Activated CD4-positive, alpha-beta T cell treated with anti-CD3 and anti-CD28 coated beads, Interleukin-2, amount 50 U/mL, for 24 hours (primary cell): ENCODE measurements at regions not wholly inside any gene's neighbourhood (a gene's known extent, or its start where the extent isn't known, plus 50 kb on each side); places are given as distances from the start of the nearest gene placed in this dataset.

ENCODE experiments used
- DNase-seq, 2 donors: peaks; one replicate each; pipeline ENCODE4 v3.0.0-alpha.2; 2020; ENCODE audit warnings: low read depth in 1 of 2, low spot score in 1 of 2

DNA sequence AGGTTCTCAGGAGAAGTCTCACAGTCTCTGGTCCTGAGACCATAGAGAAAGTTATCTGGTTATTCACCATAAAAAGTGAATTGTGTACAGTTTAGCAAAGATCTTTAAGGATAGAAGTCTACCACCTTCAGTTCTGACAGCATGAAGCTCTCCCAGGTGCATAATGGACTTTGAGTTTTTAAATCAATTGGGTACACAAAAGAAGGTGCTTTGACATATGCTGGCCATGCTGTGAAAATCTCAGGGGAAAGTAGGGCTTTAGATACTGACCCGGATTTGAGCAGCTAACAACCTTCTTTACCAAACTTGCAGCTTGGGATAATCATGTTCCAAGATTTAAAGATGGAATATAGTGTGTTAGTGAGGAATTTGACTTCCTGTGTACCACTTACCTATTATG is 264.2 kb downstream of the ZSWIM6 start:
- no peak for DNase-seq

- DNase-seq = no peak
Observed at GRCh38 chr5:61597684-61598083, 265.6 kb downstream of the ZSWIM6 start.

- DNase-seq = no peak
Observed at GRCh38 chr5:61598126-61598525, 266.1 kb downstream of the ZSWIM6 start.

DNA sequence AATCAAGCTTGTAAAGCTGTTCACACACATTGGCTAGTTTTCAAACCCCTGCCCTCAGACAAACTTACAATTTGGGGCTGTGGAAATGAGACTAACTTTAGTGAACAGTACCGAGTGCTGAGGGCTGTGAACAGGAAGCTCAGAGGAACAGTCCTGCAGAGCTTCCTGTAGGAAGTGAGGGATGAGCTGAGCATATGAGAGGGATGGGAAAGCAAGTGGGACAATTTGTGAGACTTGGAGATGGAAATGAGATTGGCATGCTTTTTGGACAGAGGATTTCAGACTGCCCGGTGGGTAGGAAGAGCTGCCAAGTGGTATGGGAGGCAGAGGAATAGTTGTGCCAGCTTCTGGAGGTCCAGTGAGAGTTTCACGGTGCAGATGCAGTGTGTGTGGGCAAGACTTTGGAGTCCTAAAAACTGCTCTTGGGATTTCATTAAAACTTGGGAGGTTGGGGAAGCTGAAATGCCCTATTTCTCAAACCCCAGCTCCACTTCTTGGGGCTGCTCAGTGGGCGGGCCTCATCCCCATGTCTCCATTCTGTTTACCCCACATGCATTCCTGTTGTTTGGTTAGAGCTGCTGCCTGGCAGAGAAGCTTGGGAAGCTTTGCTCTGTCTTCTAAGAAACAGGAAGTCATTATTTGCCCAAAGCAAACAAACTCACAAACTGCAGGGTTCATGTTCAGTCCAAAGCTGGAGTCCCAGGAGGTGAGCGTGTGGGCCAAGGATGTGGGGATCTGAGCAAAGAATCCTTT is 267.5 kb downstream of the ZSWIM6 start:
- DNase-seq = no peak

GRCh38 chr5:61600123-61600444 is 268.0 kb downstream of the ZSWIM6 start:
- DNase-seq = no peak

- DNase-seq = no peak
Observed at GRCh38 chr5:61600945-61601511, 269.0 kb downstream of the ZSWIM6 start.

DNA sequence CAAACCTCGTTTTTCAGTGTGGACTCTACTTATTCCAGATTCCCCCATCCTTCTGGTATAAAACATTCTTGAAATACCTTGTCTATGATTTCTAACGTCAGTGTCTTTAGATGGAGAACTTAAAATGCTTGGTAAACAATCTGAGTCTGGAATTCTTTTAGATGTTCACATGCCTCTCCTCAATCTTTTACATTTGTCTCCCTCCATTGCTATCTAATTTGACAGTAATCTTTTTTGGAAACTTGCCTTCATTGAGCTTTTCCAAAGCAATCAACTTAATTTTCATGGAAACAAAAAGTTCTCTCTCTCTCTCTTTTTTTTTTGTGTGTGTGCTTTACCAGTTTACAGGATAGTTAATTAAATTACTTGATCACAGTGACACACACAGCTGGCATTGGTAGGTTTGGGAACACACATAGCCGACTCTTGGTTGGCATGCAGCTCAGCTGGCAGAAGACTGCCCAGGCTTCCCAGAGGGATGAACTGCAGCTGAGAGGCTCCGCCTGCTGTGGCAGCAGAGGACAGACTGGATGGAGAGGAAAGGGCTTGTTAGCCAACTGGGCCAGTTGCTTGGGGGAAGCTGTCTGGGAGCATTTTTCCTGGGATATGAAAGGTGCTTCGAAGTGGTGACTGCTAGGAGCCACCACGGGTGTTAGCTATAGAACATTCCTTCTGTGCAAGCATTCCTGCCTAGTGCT is 271.3 kb downstream of the ZSWIM6 start:
- DNase-seq = no peak

DNA sequence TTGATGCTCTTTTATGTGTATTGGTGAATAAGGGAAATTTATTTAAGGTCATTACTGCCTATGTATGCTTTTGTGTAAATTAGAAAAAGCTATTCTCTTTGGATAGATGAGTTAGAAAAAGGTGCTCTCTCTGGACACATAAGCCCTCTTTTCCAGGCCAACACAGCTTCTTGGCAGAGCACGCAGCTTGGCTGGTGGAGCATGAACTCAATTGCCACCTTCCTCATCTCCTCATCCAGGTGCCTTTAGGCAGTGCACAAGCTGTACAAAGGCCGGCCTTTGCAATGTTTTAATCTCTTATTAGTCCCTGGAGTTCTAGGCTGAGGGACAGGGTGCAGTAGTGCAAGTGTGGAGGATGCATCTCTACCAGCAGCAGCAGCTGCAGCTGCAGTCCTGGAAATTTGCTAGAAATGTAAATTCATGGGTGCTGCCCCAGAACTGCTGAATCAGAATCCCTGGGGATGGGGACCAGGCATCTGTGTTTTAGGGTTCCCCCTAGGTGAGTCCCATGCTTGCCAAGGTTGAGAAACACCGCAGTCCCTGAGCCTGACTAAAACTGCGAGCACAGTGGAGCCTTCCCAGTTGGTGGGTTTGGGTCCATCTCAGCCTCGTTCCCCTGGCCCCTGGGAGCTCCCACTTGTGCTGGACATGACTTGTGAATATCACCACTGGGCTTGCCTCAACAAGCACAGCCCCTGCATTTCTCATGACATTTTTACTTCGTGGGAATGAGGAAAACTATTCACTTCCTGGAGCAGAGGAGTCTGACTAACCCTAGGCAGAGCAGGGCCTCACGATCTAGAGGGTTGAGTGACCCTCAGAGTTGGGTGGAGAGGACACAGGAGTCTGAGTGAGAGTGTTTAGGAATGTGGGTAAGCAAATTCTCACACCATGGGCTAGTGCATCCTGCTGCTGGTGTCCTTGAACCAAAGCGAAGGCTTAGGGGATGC is 272.3 kb downstream of the ZSWIM6 start:
- DNase-seq = no peak

- DNase-seq = no peak
Observed at GRCh38 chr5:61609840-61610677, 278.0 kb downstream of the ZSWIM6 start.

- DNase-seq = no peak
Observed at GRCh38 chr5:61610678-61611024, 278.6 kb downstream of the ZSWIM6 start.

DNA sequence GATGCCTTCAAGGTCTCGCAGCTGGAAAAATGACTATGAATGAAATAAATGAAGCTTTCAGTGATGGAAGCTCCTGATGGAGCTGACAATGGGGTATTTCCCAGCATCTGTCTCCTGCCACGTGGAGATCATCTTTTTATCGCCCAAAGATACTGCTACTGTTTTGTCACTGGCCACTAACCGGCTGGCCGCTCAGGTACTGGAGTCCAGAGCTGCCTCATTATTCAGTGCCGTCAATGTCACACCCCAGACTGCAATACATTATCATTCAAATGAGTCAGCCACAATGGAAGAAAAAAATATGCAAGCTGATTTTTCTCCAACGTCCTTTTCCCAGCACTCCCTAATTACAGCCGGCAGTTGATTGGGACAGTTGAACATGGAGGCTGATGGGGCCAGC is 280.4 kb downstream of the ZSWIM6 start:
- no peak for DNase-seq

GRCh38 chr5:61613679-61614078 is 281.6 kb downstream of the ZSWIM6 start:
- DNase-seq = no peak

- DNase-seq = no peak
Observed at GRCh38 chr5:61614606-61615005, 282.5 kb downstream of the ZSWIM6 start.

- DNase-seq = no peak
Observed at GRCh38 chr5:61617039-61617438, 285.0 kb downstream of the ZSWIM6 start.

GRCh38 chr5:61617995-61618525 is 286.0 kb downstream of the ZSWIM6 start:
- no peak for DNase-seq

DNA sequence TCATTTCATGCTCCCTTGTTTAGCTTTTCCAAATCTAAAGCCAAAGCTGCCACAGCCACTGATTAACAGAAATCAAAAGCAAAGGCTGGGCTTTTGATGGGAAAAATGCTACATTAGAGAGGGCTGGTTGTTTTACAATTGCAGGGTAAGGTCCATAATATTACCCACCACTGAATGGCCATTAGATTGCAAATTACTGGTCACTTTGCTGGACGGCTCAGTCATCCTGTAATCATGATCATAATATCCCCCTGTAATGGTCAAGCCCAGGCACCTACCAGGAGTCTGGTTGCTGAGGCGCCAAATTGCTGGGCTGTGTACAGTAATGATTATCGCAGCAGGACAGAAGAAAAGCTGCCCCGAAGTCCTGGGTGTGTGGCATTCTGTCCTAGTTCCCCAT is 286.5 kb downstream of the ZSWIM6 start:
- no peak for DNase-seq

DNA sequence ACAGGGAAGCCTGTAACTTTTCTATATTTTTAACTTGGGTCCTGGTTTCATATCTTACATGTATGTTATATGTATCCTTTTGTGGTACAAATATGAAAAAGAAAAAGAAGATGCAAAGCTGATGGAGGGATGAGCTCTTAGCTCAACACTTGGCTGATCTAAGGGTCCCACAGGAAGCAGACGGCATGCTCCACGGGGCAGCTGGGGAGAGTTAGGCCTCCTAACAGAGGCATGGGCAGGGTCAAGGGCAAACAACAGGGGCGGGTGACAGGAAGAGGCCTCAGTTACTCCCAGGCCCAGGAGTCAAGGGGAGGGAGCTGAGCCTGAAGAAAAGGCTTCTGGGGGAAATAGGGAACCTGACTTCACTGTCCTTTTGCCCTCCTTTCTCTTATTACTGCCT is 287.2 kb downstream of the ZSWIM6 start:
- no peak for DNase-seq

- DNase-seq = no peak
Observed at GRCh38 chr5:61619777-61620518, 287.9 kb downstream of the ZSWIM6 start.

DNA sequence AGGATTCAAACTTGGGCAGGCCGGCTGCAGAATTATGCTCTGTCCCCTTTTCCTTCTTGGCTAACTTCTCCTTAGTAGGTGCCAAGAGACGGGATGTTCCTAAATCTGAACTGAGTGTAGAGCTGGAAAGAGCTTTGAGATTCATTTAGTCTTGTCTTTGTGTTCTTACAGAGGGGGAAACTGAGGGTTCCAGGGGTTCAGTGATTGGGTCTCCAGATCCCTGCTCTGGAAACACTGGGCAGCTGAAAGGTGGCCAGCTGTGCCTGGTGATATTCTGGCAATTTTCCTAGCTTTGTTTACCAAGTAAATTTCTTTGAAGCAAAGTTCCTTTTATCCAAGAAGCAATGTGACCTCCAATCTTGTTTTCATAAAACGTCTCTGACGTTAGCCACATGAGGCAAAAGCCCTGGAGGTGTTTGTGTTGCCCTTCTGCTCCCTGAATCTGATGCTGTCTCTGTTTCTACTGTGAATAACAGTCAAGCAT is 288.7 kb downstream of the ZSWIM6 start:
- no peak for DNase-seq
